ENCODE measurements at regions not wholly inside any gene's neighbourhood (a gene's known extent, or its start where the extent isn't known, plus 50 kb on each side); places are given as distances from the start of the nearest gene placed in this dataset.
"Not testable (repeated sequence)": the region's sequence is repeated elsewhere in the genome, so short reads cannot be mapped to it uniquely, and the experiment has no call there.

DNA sequence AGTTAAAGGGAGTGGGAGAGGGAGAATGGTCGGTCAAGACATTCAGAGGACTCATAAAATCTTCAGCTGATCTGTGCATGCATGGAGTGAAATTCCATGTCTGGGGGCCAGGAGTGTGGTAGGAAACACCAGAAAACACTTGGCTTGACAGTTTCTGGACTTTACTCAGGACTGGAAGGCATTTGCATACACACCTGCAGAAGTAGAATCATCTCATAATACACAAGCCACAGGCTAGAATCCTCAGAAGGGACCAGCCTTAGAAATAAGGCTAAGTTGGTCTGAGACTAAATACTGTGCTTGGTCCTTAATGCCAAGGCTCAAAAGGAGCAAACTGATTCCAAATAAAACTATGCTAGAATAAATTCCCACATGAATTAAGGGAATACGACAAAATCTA lies 328.1 kb upstream of the KITLG start:
- H3K4me3 ChIP-seq (ENCODE audit: low read depth, low read length): no peak overlapping the region
- no peak for TF ChIP-seq CTCF (IDR thresholded peaks at IDR 0.05; ENCODE audit: insufficient read depth, low read depth, low read length, missing control alignments)
- DNase-seq (ENCODE audit: low read depth): no peak

- DNase-seq (ENCODE audit: low read depth): no peak
- H3K4me3 ChIP-seq (ENCODE audit: low read depth, low read length): no peak overlapping the region
- no peak for TF ChIP-seq CTCF (IDR thresholded peaks at IDR 0.05; ENCODE audit: insufficient read depth, low read depth, low read length, missing control alignments)
Observed at GRCh38 chr12:88904705-88905104, 324.4 kb upstream of the KITLG start.

GRCh38 chr12:88903333-88903732 lies 323.1 kb upstream of the KITLG start:
- H3K4me3 ChIP-seq (ENCODE audit: low read depth, low read length): no peak overlapping the region
- peak; percentile 22 for DNase-seq (ENCODE audit: low read depth)
- TF ChIP-seq CTCF (IDR thresholded peaks at IDR 0.05; ENCODE audit: insufficient read depth, low read depth, low read length, missing control alignments): no peak

GRCh38 chr12:88897723-88898122 lies 317.5 kb upstream of the KITLG start:
- TF ChIP-seq CTCF (IDR thresholded peaks at IDR 0.05; ENCODE audit: insufficient read depth, low read depth, low read length, missing control alignments): no peak
- no peak overlapping the region for H3K4me3 ChIP-seq (ENCODE audit: low read depth, low read length)
- DNase-seq (ENCODE audit: low read depth): no peak

DNA sequence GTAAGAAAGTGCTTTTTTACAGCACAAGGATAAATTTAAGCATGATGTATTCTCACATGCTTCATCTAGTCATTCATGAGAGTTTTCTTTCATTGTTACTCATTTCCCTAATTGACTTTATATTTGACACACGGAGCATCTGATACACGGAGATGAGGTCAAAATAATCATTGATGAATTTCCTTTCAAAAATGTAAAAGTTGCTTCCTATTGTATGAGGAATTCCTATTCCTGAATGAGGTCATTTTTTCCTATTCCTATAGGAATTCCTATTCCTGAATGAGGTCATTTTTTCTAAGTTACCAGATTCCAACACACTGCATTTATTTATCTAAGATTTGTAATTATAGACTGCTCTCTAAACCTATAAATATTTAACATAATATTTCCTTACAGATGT lies 316.7 kb upstream of the KITLG start:
- TF ChIP-seq CTCF (IDR thresholded peaks at IDR 0.05; ENCODE audit: insufficient read depth, low read depth, low read length, missing control alignments): no peak
- DNase-seq (ENCODE audit: low read depth): no peak
- H3K4me3 ChIP-seq (ENCODE audit: low read depth, low read length): no peak overlapping the region

DNA sequence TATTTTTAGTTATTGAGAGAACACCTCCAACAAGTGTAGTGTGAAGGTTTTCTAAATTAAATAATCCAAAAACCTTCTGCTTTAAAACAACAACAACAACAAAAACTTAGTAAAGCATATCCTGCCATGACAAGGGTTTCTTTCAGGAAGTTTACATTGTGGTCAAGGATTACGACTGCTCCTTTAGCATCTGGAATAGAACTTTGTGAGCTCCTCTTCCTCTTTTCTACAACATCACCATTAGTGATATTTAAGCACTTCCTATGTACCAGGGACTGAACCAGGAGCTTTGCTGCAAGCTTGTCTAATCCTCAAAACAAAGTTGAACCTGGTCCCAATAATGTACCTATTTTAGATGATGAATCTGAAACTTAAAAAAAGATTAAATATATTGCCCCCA lies 315.4 kb upstream of the KITLG start:
- no peak for TF ChIP-seq CTCF (IDR thresholded peaks at IDR 0.05; ENCODE audit: insufficient read depth, low read depth, low read length, missing control alignments)
- no peak for DNase-seq (ENCODE audit: low read depth)
- H3K4me3 ChIP-seq (ENCODE audit: low read depth, low read length): no peak overlapping the region

DNA sequence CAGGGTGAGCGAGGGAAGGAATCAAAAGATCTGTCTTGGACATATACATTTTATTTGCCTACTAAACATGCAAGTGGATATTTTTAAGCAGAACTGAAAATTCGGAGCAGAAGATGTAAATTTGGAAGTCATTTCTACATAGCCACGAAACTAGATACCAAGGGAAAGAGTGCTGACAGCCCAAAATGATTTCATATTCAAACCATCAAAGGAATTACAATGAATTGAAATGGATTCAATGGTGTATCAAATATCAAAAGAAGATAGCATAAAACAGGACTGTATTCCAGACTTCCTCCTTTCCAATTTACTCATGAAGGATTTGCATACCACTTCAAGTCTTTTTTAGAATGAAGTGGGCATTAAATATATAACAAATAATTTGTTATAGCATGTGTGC lies 313.5 kb upstream of the KITLG start:
- TF ChIP-seq CTCF (IDR thresholded peaks at IDR 0.05; ENCODE audit: insufficient read depth, low read depth, low read length, missing control alignments): no peak
- H3K4me3 ChIP-seq (ENCODE audit: low read depth, low read length): no peak overlapping the region
- no peak for DNase-seq (ENCODE audit: low read depth)

DNA sequence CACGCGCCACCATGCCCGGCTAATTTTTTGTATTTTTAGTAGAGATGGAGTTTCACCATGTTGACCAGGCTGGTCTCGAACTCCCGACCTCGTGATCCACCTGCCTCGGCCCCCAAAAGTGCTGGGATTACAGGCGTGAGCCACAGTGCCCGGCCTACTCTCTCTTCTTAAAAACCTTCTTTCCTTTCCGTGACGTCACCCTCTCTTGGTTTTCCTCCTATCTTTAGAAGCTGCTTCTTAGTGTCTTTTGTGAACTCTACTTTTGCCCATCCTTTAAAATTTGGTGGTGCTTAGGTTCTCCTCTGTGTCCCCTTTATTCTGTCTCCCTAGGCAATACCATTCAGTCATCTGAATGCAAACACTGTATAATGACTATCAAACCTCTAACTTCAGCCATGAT lies 311.2 kb upstream of the KITLG start:
- not testable (repeated sequence) for H3K4me3 ChIP-seq (ENCODE audit: low read depth, low read length); DNase-seq (ENCODE audit: low read depth)

All from GM12865 (cell line).